Glutamatergic neuron (in vitro differentiated cells): ENCODE measurements at regions not wholly inside any gene's neighbourhood (a gene's known extent, or its start where the extent isn't known, plus 50 kb on each side); places are given as distances from the start of the nearest gene placed in this dataset.

Source experiments
- DNase-seq: peaks from one replicate; pipeline ENCODE4 v3.0.0; 2022
- H3K27ac Mint-ChIP-seq: one replicate; pipeline ENCODE4 v1.8.0; 2020; ENCODE audit warnings: mild to moderate bottlenecking, mixed read lengths, inconsistent platforms; ENCODE audit not compliant: unreplicated experiment
- H3K27me3 Mint-ChIP-seq: one replicate; pipeline ENCODE4 v1.8.0; 2020; ENCODE audit warnings: mild to moderate bottlenecking, moderate library complexity, mixed read lengths, inconsistent platforms; ENCODE audit not compliant: unreplicated experiment
- H3K36me3 Mint-ChIP-seq: one replicate; pipeline ENCODE4 v1.8.0; 2020; ENCODE audit warnings: mild to moderate bottlenecking, mixed read lengths, inconsistent platforms; ENCODE audit not compliant: unreplicated experiment
- H3K4me1 Mint-ChIP-seq: one replicate; pipeline ENCODE4 v1.8.0; 2020; ENCODE audit warnings: mild to moderate bottlenecking, low read depth, mixed read lengths, inconsistent platforms; ENCODE audit not compliant: unreplicated experiment
- H3K4me3 Mint-ChIP-seq: one replicate; pipeline ENCODE4 v1.8.0; 2020; ENCODE audit warnings: mild to moderate bottlenecking, mixed read lengths, inconsistent platforms; ENCODE audit not compliant: unreplicated experiment
- H3K9me3 Mint-ChIP-seq: one replicate; pipeline ENCODE4 v1.8.0; 2020; ENCODE audit warnings: mild to moderate bottlenecking, moderate library complexity, mixed read lengths, inconsistent platforms; ENCODE audit not compliant: unreplicated experiment
- TF ChIP-seq, protein P1 (sequence below): fragments of 200-600 bp; sonication (generic); IDR thresholded peaks from one replicate; pipeline ENCODE4 v1.5.0; 2021; ENCODE audit not compliant: partially characterized antibody, unreplicated experiment

DNA sequence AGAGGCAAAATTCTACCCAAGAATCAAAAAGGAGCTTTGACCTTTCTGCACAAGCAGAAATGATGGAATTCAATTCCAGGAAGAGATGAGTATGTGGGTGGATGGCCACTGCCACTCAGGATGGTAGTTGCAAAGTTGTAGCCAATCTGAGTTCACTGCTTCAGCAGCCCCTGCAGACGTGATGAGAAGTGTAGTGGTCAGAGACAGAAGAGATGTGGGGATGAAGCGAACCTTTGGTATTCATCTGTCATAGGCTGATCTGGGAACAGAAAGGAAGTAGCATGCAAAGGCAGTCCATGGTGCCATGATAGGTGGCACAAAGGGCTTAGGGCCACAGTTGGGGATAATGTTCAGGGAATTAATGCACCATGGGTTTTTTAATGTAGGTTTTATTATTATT is 81.1 kb upstream of the PGBD5 start:
- DNase-seq: no peak
- H3K27me3 Mint-ChIP-seq: no peaks in the 10 kb centered on the region
- H3K9me3 Mint-ChIP-seq: no peaks in the 10 kb centered on the region
- no peak overlapping the region for H3K27ac Mint-ChIP-seq
- no peak overlapping the region for H3K4me3 Mint-ChIP-seq
- no peaks in the 10 kb centered on the region for H3K36me3 Mint-ChIP-seq
- TF ChIP-seq, protein P1, sequence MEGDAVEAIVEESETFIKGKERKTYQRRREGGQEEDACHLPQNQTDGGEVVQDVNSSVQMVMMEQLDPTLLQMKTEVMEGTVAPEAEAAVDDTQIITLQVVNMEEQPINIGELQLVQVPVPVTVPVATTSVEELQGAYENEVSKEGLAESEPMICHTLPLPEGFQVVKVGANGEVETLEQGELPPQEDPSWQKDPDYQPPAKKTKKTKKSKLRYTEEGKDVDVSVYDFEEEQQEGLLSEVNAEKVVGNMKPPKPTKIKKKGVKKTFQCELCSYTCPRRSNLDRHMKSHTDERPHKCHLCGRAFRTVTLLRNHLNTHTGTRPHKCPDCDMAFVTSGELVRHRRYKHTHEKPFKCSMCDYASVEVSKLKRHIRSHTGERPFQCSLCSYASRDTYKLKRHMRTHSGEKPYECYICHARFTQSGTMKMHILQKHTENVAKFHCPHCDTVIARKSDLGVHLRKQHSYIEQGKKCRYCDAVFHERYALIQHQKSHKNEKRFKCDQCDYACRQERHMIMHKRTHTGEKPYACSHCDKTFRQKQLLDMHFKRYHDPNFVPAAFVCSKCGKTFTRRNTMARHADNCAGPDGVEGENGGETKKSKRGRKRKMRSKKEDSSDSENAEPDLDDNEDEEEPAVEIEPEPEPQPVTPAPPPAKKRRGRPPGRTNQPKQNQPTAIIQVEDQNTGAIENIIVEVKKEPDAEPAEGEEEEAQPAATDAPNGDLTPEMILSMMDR: no peak
- H3K4me1 Mint-ChIP-seq: no peaks in the 10 kb centered on the region

DNA sequence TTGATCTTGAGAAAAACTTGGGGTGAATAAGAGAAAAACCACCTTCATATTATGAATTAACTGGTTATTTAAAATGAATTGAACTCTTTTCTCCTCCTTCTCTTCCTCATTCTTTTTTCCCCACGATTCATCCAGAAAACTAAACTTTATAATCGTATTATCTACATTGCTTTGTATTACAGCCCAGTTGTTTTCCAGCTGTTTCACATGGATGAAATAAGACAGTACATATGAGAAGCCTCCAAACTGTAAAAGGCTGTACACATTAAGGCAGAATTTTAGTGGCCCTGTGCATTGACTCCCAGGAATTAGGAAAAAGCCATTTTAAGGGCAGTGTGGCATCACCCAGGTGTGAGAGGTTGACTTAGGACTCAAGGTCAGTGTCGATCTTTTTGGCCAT is 80.3 kb upstream of the PGBD5 start:
- no peaks in the 10 kb centered on the region for H3K36me3 Mint-ChIP-seq
- TF ChIP-seq, protein P1: no peak
- H3K4me3 Mint-ChIP-seq: no peak overlapping the region
- no peaks in the 10 kb centered on the region for H3K27me3 Mint-ChIP-seq
- no peak for DNase-seq
- no peaks in the 10 kb centered on the region for H3K4me1 Mint-ChIP-seq
- no peak overlapping the region for H3K27ac Mint-ChIP-seq
- H3K9me3 Mint-ChIP-seq: no peaks in the 10 kb centered on the region

DNA sequence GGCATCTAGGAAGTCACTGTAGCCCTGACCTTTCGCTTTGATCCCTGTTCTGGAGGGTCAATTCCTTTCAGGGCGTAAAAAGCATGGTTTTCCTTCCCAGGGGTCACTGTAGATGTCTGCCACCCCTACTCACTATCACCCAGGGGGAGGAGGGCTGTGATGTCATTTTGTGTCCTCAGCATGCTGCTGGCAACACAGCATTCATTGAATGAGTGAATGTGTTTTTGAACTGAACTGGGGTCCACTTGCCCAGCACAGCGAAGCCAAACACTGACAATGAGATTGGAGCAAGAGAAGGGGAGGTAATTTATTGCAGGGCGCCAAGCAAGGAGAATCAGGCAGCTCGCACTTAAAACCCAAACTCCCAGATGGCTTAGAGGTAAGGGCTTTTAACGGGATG is 78.2 kb upstream of the PGBD5 start:
- Mint-ChIP-seq H3K27me3 (peaks cover 2% of the 10 kb centered on the region), H3K4me3 (no peak overlapping the region), H3K9me3 (no peaks in the 10 kb centered on the region), H3K36me3 (no peaks in the 10 kb centered on the region), H3K4me1 (no peaks in the 10 kb centered on the region), H3K27ac (no peak overlapping the region)
- TF ChIP-seq, protein P1: no peak
- no peak for DNase-seq

DNA sequence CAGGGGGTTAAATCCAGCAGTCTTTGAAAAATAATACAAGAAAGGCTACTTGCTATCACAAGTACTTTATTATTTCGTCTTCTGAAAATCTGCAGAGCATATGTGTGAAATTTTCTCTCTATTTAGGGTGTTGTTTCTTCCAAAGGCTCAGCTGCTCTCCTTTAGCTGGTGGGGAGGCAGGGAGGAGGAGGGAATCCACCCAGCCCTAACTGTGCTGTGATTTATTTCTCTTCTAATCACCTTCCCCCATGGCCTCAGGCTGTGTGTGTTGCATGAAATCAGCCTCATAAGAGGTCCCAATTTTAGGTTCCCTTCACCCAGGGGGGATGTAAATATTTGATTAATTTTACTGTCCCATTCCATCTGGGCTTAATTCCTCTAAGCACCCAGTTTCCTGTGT is 77.6 kb upstream of the PGBD5 start:
- peaks cover 4% of the 10 kb centered on the region for H3K27me3 Mint-ChIP-seq
- H3K36me3 Mint-ChIP-seq: no peaks in the 10 kb centered on the region
- H3K4me3 Mint-ChIP-seq: no peak overlapping the region
- TF ChIP-seq, protein P1: no peak
- DNase-seq: no peak
- no peaks in the 10 kb centered on the region for H3K9me3 Mint-ChIP-seq
- no peaks in the 10 kb centered on the region for H3K4me1 Mint-ChIP-seq
- H3K27ac Mint-ChIP-seq: no peak overlapping the region

DNA sequence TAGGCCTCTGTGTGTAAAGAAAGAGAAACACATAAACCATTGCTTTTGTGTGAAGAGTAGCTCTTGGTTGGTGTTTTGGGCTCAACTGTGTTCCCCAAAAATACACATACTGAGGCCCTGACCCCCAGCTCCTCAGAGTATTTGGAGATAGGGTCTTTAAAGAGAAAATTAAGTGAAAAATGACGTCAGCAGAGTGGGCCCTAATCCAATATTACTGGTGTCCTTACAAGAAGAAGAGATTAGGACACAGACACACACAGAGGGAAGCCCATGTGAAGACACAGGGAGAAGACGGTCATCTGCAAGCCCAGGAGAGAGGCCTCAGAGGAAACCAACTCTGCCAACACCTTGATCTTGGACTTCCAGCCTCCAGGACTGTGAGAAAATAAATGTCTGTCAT is 76.9 kb upstream of the PGBD5 start:
- DNase-seq: no peak
- Mint-ChIP-seq H3K9me3 (no peaks in the 10 kb centered on the region), H3K27me3 (peaks cover 4% of the 10 kb centered on the region), H3K36me3 (no peaks in the 10 kb centered on the region), H3K4me3 (no peak overlapping the region), H3K4me1 (no peaks in the 10 kb centered on the region), H3K27ac (no peak overlapping the region)
- TF ChIP-seq, protein P1: no peak
